Dermis blood vessel endothelial cell (primary cell): ENCODE measurements at regions not wholly inside any gene's neighbourhood (a gene's known extent, or its start where the extent isn't known, plus 50 kb on each side); places are given as distances from the start of the nearest gene placed in this dataset.

ENCODE experiments used
- DNase-seq: peaks from one replicate; pipeline ENCODE4 v3.0.0; 2010

DNA sequence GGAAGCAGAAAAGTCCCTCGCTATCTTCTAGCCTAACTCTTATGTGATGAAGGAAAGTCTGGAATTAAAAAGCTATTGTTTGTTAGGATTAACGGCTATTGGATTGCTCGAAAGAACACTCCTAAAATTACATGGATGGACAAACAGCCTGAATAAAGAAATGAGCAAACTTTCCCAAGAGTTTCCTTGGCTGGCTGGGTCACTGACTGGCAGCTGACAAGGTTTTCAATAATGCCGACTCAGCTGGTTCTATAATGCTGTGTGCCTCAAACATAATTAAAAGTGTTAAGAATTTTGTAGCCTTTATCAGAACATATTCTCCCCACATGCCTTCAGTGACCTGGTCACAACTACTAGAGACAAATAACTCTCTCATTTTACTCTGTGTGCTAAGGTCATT lies 142.9 kb upstream of the ADAMTS9 start:
- DNase-seq: no peak

DNA sequence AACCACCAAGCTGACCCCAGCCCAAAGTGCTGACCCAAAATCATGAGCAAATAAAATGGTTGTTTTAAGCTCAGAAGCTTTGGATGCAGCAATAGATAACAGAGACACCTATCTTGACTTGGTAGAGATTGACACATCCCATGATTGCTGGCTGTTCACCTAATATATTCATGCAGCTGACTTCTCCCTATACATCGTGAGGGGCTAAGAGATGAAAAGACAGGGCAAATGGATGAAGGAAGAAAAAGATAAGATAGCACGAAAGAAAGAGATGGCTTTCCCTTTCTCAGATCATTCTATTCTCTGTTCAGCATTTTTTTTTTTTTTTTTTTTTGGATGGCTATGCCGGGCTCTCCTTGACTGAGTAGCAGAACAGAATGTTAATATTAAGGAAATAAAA lies 141.5 kb upstream of the ADAMTS9 start:
- DNase-seq: no peak

DNA sequence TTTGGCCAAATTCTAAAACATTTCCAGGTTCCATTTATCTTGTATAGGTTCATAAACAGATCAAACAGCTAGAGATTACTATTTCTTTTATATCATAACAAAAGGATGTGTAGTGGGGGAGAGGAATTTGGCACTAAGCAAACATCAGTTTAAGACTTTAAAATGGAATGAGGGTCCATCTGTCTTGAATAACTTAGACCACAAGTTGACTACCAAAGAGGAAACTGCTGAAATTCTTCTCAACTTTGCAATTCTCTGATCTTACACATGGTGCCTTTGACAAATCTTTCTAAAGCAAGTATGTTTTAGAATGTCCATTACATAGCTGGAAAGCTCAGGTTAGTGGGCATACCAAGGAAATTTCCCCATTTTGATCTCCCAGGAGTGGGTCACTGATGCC lies 140.5 kb upstream of the ADAMTS9 start:
- DNase-seq: no peak

DNA sequence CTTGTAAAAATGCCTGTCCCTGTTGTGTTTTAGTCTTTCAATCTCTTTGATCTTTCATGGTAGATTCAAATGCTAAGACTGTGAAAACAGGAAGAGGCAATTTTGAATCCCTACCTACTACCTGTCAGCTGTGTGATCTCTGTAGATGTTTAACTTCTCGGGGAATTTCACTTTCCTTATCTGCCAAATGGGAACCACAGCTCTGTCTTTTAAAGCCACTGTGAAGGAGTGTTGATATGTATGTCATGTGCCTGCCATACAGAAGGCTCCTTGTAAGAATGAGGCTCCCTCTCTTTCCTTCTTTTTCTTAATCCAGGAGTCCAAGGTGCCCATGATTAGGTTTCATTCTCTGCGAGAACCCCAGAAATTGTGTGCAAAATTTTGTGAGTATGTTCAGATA lies 139.6 kb upstream of the ADAMTS9 start:
- no peak for DNase-seq

DNA sequence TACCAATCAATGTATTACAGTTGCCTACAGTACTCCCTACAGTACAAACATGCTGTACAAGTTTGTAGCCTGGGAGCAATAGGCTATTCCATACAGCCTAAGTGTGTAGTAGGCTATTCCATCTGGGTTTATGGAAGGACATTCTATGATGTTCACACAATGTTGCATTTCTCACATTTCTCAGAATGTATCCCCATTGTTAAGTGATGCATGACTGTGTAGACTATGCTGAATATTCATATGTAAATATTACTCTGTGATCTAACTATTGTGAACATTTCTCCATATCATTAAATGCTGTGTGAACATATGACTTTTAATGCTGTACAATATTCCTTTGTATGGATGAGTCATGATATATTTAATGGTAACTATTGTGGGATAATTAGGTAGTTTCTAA lies 139.2 kb upstream of the ADAMTS9 start:
- no peak for DNase-seq

DNA sequence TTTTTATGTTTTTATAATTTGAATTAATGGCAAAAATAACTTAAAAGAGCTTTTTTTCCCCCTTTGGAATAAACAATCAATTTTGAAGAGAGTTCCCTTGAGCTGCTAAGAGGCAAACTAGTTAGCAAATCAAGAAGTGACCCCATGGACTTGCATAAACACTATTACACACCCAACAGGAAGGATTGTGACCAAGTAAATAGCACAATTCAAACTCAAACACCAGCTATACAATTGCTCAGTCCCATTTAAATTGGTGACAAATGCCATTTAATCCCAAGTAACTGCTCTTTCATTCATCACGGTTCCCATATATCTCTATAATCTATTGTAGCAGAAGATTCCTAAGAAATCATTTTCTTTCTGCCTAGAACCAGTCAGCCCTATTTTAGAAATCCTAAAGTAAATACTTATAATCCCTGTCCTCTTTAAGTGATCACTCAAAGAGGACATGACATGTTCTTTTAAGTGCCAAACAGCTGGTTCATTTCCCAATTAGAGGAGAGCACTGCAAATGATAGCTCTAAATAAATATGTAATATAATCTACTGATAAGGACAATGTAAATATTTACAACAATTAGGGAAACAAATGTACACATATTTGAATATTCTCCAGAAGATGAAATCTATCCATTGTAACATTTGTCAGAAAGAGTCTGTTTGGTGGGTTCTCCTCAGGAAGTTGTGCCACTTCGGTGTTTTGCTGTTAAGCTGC lies 137.8 kb upstream of the ADAMTS9 start:
- no peak for DNase-seq

DNA sequence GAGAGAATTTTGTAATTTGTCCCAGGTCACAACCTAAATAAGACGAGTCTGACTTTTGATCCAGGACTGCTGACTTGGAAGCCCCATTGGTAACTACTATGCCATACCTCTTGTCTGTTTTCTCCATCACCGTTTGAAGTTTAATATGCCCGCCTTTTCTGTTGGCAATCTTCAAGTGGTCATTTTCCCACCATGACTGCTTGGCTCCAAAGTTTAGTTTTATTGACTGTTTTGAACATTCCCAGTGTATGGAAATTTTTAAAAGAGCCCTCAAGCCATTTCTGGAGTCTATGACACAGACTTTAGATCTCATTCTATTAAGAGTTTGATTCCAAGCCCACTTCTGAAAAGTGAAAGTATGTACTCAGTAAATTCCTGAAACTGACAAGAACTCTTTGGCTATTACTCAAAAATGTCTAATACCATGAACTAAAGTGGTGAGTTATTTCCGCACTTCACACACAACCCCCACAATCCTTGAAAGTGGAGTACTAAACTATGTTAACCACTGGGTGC lies 136.7 kb upstream of the ADAMTS9 start:
- peak; percentile 40 for DNase-seq

DNA sequence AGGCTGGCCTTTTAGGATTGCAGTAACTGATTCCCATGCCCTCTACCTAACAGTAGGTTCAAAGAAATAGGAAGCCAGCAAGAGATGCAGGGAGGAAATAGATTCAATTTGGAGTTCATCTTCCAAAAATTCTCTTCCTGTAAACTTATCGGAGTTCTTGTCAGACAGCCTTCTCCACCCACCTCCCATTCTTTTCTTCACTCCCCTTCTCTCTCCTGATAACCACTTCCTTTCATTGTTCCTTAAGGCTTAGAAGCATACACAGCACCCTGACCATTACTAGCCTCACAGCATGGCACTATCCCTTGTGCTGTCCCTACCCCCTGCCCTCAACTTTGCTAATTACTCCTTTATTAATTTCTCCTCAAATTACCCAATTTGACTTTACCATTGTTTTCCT lies 130.4 kb upstream of the ADAMTS9 start:
- no peak for DNase-seq

DNA sequence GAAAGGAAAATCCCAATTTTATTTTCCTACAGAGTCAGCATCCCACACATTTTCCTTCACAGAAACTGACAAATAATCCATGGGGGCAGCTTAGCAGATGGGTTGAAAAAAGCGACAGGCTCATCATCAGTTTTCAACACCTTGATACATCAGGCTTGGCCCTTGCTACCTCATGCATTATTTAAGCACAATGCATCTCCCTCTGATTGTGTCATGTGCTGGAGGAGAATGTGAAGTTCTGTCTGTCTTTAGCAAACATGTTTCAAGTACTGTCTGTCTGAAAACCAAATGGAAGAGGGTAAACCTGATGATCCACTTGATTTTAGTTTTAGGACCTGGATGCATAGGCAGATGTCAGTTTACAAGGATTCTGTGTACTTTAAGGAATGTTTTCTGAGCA lies 128.6 kb upstream of the ADAMTS9 start:
- no peak for DNase-seq

DNA sequence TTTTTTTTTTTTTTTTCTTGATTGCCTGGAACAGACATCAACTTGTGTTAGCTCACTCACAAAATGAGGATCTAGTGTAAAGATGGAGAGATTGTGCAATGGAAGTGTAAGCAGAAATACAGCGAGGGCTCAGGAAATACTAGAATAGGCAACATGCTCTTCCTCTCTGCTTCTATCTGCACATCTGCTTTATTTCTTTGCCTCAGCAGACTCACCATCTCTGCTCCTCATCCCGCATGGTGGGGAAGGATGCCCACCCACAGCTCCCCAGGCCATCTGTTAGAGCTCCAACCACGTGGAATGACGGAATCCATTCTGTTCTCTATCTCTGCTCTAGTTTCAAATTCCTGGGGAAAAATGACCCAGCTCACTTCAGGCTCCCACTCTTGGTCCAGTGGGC lies 128.0 kb upstream of the ADAMTS9 start:
- DNase-seq: no peak

DNA sequence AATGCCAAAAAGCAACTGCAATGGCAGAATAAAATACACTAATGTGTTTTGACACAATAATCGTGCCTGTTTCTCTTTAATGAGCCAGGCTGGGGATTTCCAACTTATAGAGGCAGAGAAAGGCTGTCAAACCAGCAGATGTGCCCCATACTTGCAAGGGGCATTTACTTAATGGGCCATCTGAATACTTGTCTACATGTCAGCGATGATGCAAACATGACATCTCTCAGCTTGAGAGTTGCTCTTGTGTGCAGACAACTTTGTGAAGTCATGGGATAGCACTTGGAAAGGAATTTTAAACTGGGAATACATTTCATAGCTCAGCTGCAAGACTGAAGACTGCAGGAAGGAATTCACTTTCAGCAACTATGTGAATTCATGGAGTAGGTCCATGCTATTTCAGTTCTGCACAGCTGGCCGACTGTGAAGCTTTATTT lies 127.4 kb upstream of the ADAMTS9 start:
- DNase-seq: no peak

DNA sequence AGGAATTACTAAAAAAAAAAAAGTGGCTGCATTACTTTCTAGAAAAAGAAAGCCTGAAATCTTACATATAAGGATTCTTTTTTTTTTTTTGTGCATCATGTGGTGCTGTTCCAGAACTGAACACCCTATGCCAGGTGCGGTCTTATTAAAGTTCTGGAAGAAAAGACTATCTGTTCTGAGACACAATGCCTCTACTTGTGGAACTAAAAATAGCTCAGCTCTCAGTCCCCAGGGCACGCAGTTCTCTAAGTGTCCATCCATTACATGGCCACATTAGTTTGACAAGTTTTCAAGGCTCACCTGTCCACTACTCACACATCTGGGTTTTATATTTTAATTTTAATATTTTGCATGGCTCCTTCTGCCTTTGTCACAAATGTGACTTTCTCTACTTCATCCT lies 126.6 kb upstream of the ADAMTS9 start:
- DNase-seq: no peak

DNA sequence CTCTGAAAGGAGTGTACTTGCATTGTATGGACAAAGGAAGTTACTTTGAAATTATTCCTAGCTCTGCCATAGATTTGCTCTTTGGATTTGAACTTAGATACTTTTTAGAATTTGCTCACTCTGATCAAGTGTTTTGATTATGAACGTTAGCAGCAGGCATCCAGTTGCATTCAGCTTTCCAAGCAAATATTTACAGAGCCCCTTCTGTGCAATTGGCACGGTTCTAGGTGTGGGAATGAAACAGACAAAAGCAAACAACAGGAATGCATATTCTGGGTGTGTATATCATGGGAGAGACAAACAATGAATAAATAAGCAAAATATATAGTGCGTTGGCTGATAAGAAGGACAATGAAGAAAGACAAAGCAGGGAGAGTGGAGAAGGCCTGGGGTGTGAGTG lies 125.5 kb upstream of the ADAMTS9 start:
- DNase-seq: no peak

DNA sequence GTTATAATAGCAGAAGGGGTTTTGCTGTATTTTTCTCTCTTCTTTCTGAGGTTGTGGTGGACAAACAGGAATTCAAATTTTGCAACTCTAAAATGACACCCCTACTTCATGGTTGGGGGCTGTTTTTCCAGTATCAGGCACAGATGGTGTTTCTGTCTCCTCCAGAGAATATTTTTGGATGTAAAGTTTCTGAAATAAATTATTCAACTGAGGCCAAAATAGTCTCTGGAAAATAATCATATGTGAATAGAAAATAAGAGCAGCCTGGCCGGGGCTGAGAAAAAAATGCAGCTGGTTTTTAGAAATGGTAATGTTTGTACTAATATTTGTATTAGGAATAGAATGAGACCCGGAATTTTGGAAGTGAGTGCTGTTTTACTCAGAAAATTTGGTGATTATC lies 121.3 kb upstream of the ADAMTS9 start:
- no peak for DNase-seq

DNA sequence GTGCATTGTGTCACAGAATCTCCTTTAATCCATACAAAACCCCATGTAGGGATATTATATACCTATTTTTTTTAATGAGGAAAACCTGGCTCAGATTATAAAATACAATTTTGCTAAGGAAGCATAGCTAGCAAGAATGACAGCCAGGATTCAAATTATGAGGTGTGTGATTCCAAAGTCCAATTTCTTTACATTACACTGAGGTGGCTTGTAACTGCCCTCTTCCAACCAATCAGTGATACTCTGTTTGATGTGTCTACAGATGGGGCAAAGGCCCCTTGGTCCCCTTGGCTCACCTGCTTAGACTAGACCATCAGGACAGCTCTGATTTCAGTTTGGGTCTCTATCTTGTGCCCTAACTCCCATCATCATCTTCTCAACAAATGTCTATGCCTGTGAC lies 120.3 kb upstream of the ADAMTS9 start:
- no peak for DNase-seq

DNA sequence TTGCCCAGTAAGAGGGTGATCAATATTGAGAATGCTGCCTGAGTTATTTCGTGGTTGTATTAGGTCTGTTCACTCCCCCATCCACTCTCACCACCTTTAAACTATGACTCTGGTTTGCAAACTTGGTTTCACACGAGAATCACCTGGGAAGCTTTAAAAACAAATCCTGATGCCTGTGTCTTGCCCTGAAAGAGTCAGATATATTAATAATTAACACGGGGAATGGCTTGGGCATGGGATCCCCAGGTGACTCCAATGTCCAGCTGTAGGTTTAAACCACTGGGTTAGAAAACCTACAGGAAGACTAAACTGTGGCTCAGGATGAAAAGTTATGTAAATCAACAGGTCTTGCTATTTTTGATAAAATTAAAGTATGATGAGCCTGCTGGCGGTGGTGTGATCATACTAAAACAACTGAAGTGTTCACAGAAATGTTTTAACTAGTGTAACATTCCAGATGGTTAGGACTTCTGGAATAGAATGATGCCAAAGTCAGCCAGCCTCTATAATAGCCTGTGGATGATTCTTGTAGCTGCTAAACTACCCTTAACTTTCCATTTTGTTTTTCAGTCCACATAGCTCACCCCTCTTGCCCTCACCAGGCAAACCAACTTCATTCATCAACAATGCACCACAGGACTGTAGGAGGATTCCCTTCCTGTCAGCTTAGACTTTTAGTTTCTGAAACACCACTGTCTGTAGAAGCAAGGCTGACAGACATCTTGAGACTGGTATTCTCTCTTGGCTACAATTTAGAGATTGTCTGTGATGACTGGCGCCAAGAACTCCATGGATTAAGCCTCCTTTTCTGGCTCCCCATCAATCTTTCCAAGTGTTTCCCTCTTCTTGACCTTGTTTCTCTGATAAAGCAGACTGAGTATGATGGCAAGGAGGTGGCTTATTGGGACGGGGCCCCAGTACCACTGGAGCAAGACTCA lies 119.1 kb upstream of the ADAMTS9 start:
- DNase-seq: no peak

DNA sequence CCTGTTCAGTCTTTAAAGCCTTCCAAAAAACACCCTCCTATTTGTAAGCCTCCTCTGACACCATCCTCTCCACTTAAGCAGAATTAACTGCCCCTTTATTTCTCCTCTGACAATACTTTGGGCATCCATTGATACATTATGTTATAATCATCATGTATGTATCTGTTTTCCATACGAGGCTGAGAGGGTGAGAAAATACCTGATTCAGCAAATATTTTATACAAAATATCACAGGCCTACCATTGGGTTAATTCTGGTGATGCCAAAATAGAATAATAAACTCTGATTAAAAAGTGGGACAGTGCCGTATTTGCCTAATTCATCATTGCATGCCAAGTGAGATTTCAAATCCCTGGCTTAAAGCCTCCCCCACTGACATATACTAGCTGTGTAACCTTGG lies 118.2 kb upstream of the ADAMTS9 start:
- no peak for DNase-seq

DNA sequence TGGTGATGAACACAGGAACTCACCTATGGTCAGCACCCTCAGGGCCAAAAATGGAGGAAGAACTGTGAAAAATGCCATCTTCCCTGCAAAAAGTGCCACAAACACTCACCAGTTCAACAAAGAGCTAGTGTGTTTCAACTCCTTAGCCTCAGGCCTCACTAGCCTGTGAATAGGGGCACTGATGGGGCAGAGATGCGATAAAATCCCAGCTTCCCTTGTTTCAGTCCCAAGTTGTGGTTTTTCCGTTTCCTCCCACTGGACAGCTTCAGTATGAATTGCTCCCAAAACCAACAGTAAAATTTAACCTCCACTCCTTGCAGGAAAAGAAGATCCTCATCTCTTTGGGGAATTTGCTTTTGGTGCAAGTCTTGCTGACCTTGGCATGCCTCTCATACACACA lies 117.4 kb upstream of the ADAMTS9 start:
- DNase-seq: no peak

DNA sequence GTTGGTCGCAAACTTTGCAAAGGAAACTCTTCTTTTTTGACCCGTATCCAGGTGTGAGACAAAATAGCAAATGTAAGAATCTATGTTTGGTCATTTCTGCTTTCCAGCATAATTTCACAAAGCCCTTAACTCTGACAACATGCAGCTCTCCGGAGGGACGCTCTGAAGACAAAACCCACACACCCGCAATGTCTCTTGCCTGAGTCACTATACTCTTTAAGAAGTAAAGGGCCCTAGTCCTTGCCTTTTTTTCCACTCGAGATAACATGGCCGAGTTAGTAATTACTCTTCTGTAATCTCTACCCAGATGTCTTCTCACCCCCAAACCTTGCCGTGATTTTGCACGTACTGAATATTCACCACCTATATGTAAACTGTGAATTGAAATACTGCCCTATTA lies 115.7 kb upstream of the ADAMTS9 start:
- DNase-seq: no peak

DNA sequence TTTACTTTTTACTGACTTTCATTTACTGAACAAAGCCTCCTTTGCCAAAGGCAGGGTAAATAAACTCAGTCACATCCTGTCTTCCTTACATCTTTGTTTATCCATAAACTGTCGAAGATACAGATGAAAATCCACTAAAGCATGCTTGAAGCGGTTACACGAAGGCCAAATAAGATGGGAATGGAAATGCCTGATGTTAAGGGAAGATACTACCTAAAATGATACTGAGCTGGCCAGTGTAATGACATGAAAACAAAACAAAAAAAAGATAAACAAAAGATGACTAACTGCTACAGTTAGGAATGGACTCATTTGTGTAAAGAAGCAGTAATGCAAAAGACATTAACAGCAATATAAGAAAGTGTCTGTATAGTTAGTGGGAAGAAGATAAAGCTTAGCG lies 114.7 kb upstream of the ADAMTS9 start:
- DNase-seq: no peak

DNA sequence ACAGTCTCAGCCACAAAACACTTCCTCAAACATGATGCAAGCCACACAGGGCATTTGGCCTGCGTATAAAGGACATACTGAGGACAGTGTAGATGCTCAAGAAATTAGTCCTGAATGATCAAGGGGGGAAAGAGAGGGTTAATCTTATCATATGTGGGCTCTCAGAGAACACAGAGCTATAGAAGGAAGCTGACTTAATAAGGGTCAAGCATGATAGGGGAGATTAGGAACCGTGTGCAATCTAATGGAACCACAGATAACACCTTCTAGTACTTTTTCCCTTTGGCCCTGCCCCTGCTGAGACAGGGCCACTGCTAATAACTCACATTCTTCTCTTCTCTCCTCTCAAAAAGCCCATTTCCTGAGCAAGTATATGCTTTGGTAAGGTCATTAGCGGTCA lies 114.1 kb upstream of the ADAMTS9 start:
- no peak for DNase-seq

DNA sequence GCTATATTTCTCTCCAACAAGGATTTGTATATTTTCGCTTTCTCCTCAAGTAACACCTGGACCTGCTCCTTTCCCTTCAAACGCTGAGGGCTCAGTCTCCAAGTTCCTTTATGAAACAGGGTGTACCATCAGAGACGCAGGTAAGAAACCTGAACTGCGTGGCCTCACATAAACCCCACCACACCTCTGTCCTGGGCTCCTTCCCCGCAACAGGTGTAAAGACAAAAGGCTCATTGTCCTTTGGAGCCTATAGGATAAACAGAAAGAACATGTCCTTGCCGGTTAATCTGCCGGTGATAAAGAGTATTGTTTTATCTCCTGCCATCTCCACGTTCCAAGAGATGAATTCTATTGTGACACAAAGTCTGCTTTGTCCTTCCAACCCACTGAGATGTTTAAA lies 111.8 kb upstream of the ADAMTS9 start:
- DNase-seq: no peak

DNA sequence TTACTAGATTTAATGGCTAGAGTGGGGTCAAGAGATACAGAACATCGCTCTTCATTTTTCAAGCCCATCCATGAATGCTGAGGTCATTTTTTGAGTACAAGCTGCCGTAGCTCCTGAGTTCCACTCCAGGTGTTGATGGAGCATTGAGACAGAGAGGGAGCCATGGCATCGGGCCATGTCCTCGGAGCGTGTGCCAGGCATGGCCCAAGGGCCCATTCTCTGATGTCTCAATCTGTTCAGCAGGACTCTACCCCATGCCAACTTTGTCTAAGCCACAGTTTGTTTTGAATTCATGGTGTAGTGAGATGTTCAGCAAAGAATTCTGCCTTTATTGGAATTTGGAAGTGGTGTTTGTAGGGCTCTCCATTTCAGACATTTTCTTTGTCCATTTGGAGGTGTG lies 110.5 kb upstream of the ADAMTS9 start:
- no peak for DNase-seq
